ENCODE measurements at regions not wholly inside any gene's neighbourhood (a gene's known extent, or its start where the extent isn't known, plus 50 kb on each side); places are given as distances from the start of the nearest gene placed in this dataset.

DNA sequence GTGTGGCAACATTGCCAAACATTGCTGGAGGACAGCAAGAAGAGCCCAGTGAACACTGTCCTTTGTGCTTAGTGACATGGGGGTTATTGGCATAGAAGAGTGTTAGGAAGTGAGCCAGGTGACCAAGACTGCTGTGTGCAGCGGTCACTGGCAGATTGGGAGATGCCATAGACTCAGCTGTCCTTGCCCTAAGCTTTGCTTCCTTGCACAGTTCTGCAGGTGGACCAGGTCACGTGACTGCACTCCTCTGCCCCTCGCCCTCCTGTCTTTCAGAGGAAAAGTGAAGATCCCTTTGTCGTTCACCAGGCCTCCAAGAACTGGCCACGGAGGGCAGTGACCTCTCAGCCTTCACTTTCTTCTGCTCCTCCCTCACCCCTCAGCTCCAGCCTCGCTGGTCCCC is 215.6 kb upstream of the SMIM21 start:
- Histone ChIP-seq H3K4me1 (peaks cover 18% of the 10 kb centered on the region), H3K4me3 (no peak overlapping the region), H3K36me3 (no peaks in the 10 kb centered on the region), H3K27me3 (no peaks in the 10 kb centered on the region), H3K27ac (no peak overlapping the region), H3K9me3 (no peaks in the 10 kb centered on the region)
- DNase-seq (ENCODE audit: extremely low spot score in 2 of 2), result no peak
- TF ChIP-seq, protein P1, sequence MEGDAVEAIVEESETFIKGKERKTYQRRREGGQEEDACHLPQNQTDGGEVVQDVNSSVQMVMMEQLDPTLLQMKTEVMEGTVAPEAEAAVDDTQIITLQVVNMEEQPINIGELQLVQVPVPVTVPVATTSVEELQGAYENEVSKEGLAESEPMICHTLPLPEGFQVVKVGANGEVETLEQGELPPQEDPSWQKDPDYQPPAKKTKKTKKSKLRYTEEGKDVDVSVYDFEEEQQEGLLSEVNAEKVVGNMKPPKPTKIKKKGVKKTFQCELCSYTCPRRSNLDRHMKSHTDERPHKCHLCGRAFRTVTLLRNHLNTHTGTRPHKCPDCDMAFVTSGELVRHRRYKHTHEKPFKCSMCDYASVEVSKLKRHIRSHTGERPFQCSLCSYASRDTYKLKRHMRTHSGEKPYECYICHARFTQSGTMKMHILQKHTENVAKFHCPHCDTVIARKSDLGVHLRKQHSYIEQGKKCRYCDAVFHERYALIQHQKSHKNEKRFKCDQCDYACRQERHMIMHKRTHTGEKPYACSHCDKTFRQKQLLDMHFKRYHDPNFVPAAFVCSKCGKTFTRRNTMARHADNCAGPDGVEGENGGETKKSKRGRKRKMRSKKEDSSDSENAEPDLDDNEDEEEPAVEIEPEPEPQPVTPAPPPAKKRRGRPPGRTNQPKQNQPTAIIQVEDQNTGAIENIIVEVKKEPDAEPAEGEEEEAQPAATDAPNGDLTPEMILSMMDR (IDR thresholded peaks at IDR 0.05), result no peak
- TF ChIP-seq POLR2AphosphoS5 (IDR thresholded peaks at IDR 0.05; ENCODE audit: insufficient read depth in 1 of 2, low read depth in 1 of 2) (no peak), POLR2A (IDR thresholded peaks at IDR 0.05) (no peak)
- intact Hi-C loops (cut with DNase I), result no loop called here

- H3K4me1 ChIP-seq, result peaks cover 19% of the 10 kb centered on the region
Observed at GRCh38 chr18:75639472-75639831, 211.9 kb upstream of the SMIM21 start.

DNA sequence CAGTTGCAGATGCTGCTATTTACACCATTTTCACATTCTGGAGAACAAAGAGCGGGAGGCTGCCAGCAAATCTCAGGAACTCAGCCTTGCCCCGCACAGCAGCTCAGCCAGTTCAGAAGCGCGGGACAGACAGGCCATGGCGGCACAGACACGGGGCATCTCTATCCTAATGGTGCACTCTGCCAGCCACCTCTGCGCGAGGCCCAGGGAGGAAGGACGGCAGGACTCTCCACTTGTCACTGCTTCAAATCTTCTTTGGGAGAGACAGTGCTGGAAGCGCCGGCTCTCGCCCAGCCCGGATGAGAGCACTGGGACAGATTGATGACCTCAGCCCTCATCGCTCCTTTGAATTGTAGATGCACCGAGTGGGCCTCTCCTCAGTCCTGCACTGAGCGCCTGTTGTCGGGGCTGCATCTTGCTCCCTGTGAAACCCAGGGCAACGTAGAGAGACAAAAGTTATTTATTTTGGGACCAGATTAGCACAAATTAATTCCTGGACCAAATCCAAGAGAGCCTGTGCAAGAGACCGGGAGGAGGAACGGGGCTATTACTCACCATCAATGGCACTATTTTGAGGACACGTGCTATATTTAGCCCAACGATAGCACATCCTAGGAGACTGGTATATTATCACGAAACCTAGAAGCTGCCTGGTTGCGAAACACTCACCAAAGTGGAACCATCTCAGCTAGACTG is 211.4 kb upstream of the SMIM21 start:
- intact Hi-C loops (cut with DNase I), result no loop called here
- DNase-seq (ENCODE audit: extremely low spot score in 2 of 2), result no peak
- Histone ChIP-seq H3K36me3 (no peaks in the 10 kb centered on the region), H3K27me3 (no peaks in the 10 kb centered on the region), H3K27ac (no peak overlapping the region), H3K4me3 (peak overlapping the region; percentile 29 to 35), H3K9me3 (no peaks in the 10 kb centered on the region), H3K4me1 (peaks cover 19% of the 10 kb centered on the region)
- TF ChIP-seq, protein P1 (IDR thresholded peaks at IDR 0.05), result no peak
- TF ChIP-seq POLR2A (IDR thresholded peaks at IDR 0.05), result no peak
- no peak for TF ChIP-seq POLR2AphosphoS5 (IDR thresholded peaks at IDR 0.05; ENCODE audit: insufficient read depth in 1 of 2, low read depth in 1 of 2)

More at GRCh38 chr18:75639472-75639831, 211.9 kb upstream of the SMIM21 start:
- intact Hi-C loops (cut with DNase I), result no loop called here
- DNase-seq (ENCODE audit: extremely low spot score in 2 of 2), result no peak
- H3K27me3 ChIP-seq, result no peaks in the 10 kb centered on the region
- H3K4me3 ChIP-seq, result no peak overlapping the region
- no peaks in the 10 kb centered on the region for H3K36me3 ChIP-seq
- H3K9me3 ChIP-seq, result no peaks in the 10 kb centered on the region
- H3K27ac ChIP-seq, result no peak overlapping the region
- TF ChIP-seq, protein P1 (IDR thresholded peaks at IDR 0.05), result no peak
- TF ChIP-seq POLR2A (IDR thresholded peaks at IDR 0.05) (no peak), POLR2AphosphoS5 (IDR thresholded peaks at IDR 0.05; ENCODE audit: insufficient read depth in 1 of 2, low read depth in 1 of 2) (no peak)

GRCh38 chr18:75638223-75638775 is 210.8 kb upstream of the SMIM21 start:
- H3K4me1 ChIP-seq, result peaks cover 19% of the 10 kb centered on the region
- intact Hi-C loops (cut with DNase I), result no loop called here

GRCh38 chr18:75635096-75635495 is 207.6 kb upstream of the SMIM21 start:
- no peak for DNase-seq (ENCODE audit: extremely low spot score in 2 of 2)
- intact Hi-C loops (cut with DNase I), result no loop called here
- TF ChIP-seq POLR2AphosphoS5 (IDR thresholded peaks at IDR 0.05; ENCODE audit: insufficient read depth in 1 of 2, low read depth in 1 of 2) (no peak), POLR2A (IDR thresholded peaks at IDR 0.05) (no peak)
- TF ChIP-seq, protein P1 (IDR thresholded peaks at IDR 0.05), result no peak

More at GRCh38 chr18:75638223-75638775, 210.8 kb upstream of the SMIM21 start:
- Histone ChIP-seq H3K27me3 (no peaks in the 10 kb centered on the region), H3K9me3 (no peaks in the 10 kb centered on the region), H3K4me3 (peak overlapping the region; percentile 29 to 35), H3K27ac (no peak overlapping the region), H3K36me3 (no peaks in the 10 kb centered on the region)
- no peak for DNase-seq (ENCODE audit: extremely low spot score in 2 of 2)
- TF ChIP-seq, protein P1 (IDR thresholded peaks at IDR 0.05), result peak in 1 of 3 experiments; percentile 7
- TF ChIP-seq POLR2A (IDR thresholded peaks at IDR 0.05), result no peak

More at GRCh38 chr18:75635096-75635495, 207.6 kb upstream of the SMIM21 start:
- H3K9me3 ChIP-seq, result no peaks in the 10 kb centered on the region
- peaks cover 19% of the 10 kb centered on the region for H3K4me1 ChIP-seq
- H3K36me3 ChIP-seq, result no peaks in the 10 kb centered on the region
- H3K27me3 ChIP-seq, result no peaks in the 10 kb centered on the region
- H3K27ac ChIP-seq, result no peak overlapping the region
- H3K4me3 ChIP-seq, result no peak overlapping the region
